CD4-positive, alpha-beta T cell treated with Interleukin-21 for 1 hour (primary cell): ENCODE measurements at regions not wholly inside any gene's neighbourhood (a gene's known extent, or its start where the extent isn't known, plus 50 kb on each side); places are given as distances from the start of the nearest gene placed in this dataset.
"Not testable (repeated sequence)": the region's sequence is repeated elsewhere in the genome, so short reads cannot be mapped to it uniquely, and the experiment has no call there.

Experiments used
- DNase-seq: peaks from one replicate; pipeline ENCODE4 v3.0.0-alpha.2; 2020

DNA sequence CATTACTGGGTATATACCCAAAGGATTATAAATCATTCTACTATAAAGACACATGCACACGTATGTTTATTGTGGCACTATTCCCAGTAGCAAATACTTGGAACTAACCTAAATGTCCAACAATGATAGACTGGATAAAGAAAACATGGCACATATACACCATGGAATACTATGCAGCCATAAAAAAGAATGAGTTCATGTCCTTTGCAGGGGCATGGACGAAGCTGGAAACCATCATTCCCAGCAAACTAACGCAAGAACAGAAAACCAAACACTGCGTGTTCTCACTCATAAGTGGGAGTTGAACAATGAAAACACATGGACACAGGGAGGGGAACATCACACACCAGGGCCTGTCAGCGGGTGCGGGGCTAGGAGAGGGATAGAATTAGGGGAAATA, 114.5 kb upstream of the CHD1 start:
- DNase-seq = not testable (repeated sequence)

DNA sequence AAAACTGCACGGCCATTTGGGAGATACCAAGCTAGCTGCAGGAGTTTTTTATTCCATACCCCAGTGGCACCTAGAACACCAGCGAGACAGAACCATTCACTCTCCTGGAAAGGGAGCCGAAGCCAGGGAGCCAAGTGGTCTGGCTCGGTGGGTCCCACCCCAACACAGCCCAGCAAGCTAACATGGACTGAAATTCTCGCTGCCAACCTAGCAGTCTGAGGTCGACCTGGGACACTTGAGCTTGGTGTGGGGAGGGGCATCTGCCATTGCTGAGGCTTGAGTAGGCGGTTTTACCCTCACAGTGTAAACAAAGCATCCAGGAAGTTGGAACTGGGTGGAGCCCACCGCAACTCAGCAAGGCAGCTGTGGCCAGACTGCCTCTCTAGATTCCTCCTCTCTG, 108.9 kb upstream of the CHD1 start:
- peak; percentile 73 for DNase-seq

DNA sequence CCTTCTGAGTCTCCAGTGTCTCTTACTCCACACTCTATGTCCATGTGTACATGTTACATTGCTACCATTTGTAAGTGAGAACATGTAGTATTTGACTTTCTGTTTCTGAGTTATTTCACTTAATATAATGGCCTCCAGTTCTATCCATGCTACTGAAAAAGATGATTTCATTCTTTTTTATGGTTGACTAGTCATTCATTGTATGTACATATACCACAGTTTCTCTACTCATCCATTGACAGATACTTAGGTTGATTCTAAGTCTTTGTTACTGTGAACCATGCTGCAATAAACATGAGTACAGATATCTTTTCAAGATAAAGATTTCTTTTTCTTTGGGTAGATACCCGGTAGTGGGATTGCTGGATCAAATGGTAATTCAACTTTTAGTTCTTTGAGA, 107.1 kb upstream of the CHD1 start:
- no peak for DNase-seq

DNA sequence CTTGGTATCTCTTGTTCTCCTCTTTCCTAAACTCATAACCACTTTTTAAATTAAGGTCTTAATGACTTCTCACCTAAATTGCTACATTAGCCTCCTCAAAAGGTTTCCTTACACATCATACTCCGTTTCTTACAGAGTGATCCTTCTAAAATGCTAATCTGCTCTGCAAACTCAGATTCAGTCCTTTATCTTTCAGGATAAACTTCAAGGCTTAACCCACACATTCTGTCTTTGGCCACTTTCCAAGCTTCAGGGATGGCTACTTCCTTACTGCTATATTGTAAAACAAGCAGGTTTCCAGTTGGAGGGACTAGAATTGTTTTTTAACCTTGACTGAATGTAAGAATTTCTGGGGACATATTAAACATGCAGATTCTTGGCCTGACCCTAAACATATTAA, 105.5 kb upstream of the CHD1 start:
- no peak for DNase-seq

DNA sequence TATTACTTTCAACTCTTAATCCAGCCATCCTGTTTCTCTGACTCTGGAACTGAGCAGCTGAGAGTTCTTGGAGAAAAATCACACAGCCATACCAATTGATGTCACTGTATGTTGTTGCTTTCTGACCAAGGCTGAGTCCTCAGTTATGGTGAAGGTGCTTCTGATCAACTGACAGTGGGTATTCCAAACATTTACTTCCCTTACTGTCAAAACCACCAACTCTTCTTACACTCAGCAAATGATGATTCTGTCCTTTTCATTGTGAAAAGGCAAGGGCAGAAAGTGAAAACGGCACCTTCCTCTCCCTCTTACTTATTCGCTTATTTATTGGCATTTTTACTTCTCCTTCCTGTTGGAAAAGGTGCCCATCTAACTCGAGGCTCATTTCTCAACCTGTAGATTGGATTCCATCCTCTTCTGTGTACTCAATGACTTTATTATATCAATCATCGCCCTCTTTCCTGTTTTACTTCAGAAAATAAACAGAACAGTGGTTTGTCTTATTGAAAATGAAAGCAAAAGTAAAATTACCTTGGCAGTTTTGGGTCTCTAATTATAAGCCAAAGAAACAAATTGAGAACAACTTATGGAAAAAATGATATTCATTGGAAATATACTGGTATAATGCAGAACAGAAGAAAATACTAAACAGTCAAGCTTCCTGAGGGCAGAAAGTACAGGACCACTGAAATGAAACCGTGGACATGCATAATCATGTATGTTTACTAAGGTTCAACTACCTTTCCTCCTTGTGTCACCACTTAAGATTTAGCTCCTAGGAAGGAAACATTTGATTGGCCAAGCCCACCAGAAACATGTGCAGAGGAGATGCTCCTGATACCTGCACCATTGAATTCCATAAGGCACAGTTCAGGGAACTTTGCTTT, 104.5 kb upstream of the CHD1 start:
- peak; percentile 40 for DNase-seq

DNA sequence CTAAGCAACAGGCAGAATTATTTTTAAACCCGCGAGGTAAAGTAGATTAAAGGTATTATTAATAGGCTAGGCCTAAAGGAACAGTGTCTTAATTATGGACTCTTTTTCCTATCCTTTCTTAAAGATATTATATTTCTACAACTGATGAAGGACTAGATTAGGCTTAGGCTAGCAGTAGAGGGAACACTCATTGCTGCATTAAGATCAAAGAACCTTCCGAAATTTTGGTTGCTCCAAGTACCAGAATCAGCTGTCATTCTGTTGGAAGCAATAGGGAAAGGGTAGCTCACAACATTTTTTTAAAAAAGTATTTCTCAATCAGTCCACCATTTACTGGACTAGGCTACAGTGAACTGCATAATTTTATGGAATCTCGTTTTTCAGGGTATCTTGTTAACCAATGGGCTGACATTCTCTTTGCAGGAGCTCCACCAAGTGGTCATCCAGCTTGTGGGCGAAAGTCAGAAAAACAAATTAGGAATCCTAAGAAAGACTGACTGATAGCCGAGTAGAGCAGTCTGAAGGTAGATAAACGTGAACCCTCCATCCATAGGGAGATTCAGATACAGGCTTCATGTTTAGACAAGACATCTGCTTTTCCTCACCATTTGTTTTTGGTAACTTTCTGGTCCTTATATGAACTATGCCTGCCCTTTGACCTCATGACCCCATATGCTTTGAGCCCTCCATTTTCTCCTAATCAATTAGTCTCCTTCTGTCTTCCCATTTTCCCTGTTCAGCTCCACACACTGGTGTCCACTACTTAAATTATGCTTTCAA, 103.6 kb upstream of the CHD1 start:
- peak; percentile 51 for DNase-seq

DNA sequence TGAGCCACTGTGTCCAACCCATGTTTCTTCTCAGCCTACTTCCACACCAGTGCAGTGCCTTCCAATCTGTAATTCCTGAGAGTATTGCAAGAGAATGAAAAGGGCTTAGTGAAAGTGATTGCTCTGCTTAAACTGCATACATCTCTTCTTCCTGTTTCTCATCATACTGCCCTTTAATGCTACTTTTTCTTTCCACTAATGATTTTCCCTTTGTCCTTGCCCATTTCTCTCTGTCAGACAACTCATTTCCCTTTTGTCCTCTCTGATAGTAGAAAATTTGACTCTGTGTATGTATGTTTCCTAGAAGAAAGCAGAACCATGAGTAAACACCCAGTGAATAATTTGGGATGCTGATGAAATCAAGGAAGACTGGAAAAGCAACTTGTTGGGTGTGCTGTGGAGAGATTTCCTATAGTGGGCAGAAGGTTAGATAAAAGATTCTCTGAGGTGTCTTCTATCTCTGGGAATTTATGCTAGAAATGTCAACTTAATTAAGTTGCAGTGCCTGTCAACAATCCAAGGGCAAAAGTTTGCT, 102.2 kb upstream of the CHD1 start:
- DNase-seq = no peak

DNA sequence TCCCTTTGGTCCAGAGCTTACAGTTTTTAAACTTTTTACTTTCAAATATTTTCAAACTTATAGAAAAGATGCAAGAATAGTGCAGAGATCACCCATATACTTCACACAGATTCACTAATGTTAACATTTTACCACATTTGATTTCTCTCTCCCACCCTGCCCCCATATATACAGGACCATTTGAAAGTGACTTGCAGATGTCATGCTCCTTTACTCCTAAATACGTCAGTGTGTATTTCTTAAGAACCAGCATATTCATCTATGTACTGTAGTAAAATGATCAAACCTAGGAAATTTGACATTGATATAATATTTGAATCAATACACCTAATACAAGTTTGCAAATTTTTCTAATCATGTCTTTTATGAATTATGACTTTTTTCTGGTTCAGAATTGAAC, 100.4 kb upstream of the CHD1 start:
- DNase-seq = no peak

DNA sequence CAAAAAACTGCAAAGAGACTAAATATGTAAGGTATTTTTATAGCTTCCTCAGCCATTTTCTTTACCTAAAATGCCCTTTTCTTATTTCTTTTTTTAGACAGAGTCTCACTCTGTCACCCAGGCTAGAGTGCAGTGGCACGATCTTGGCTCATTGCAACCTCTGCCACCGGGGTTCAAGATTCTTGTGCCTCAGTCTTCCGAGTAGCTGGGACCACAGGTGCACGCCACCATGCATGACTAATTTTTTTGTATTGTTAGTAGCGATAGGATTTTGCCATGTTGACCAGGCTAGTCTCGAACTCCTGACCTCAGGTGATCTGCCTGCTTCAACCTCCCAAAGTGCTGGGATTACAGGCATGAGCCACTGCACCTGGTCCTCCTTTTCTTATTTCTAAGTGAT, 99.4 kb upstream of the CHD1 start:
- DNase-seq = not testable (repeated sequence)

DNA sequence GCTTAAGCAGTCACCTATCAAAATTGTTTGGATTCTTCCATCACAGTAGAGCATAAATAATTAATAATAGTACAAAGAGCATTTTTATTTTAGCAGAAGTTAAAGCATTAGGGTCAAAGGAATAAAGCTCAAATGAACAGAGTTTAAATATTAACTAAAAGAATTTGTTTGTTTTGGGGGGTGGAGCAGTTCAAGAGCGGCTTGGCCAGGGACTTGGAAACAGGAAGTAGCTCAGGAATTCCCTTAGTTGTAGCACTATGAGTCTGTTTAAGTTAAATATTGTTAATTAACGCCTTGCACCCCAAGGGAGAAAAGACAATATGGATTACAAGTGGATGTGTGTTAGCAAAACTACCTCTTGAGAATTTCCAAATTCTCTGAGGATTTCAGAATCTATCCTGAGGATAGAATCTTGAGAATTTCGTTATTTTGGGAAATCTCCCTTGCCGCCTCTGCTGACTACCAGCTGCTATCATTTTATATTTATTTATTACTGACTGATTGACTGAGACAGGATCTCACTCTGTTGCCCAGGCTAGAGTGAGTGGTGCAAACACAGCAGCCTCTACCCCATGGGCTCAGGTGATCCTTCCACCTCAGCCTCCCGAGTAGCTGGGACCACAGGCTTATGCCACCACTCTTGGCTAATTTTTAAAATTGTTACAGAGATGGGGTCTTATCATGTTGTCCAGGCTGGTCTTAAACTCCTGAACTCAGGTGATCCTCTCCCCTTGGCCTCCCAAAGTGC, 96.7 kb upstream of the CHD1 start:
- DNase-seq = no peak

DNA sequence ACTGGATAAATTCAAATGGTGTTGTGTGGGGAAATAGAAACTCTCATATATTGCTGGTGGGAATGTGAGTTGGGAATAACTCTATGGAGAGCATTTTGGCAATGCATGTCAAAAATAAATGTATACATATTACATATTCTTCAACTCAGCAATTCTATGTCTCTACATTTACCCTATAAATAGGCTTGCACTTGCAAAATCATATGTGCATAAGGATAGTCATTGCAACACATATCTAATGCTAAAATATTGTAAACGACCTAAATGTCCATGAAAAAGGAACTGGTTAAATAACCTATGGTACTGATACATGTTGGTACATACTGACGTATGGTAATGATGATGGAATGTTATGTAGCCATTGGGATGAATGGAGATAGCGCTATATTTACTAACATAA, 94.5 kb upstream of the CHD1 start:
- DNase-seq = no peak

DNA sequence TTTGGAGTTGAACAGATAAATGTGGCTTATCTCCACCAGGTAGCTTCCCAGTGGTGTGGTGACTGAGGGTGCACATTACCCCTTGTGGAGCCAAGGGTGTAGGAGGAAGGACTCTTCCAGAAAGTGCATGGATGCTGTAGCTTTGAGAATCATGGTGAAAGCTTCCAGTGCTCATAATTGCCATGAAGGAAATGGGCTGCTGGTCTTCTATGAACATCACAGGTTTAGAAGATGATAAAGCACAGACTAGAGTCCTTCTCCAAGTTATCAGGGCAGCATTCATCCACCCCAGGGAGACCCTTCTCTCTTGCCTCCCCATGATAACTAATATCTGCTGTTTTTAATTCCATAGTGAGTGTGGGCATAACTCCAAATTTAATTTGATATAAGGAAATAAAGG, 93.4 kb upstream of the CHD1 start:
- no peak for DNase-seq

DNA sequence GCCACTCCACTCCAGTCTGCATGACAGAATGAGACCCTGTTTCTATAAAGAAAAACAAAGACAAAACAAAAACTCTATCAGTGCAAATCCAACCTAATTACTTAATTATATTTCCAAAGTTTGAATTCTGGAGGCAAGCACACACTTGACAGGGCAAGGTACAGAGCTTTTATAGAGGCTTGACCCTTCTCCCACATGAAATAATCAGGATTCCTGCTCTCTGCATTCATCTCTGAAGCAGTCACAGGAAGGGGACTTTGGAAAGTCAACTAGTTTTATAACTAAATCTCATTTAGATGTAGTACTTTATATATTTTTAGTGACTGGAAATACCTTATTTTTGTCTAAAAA, 91.9 kb upstream of the CHD1 start:
- DNase-seq = no peak

DNA sequence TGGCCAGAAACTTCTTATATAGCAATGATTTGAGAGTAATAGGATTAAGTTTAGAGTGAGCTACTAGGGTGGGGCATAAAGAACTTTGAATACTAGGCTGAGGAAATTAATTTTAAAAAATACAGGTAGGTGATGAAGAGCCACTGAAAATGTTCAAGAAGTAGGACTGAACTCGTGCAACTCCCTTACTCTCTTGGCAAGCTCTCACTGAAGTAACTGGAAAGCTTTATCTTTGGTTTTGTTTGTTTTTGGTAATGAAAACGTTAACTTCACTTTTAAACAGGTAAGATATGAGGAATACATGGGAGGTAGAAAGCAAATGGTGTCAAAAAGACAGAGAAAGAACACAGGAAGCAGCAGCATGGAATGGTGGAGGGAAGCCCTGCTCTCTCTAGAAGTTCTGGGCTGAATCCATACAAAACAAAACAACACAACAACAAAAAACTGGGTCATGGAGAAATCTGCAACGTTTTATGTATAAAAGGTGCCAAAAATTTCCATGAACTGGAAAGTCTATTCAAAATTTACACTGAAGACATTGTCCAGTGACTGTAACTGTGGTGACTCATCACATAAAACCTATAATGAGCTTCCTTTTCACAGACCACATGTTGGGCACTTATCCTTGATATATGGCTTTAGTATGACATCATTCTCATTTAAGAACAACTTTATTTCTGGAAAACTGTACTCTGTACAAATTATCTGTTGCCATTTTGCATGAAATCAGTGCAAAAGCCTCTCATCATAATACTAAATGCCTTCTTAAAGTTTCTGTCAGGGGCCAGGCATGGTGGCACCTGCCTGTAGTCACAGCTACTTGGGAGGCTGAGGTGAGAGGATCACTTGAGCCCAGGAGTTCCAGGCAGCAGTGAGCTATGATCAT, 91.2 kb upstream of the CHD1 start:
- DNase-seq = no peak

DNA sequence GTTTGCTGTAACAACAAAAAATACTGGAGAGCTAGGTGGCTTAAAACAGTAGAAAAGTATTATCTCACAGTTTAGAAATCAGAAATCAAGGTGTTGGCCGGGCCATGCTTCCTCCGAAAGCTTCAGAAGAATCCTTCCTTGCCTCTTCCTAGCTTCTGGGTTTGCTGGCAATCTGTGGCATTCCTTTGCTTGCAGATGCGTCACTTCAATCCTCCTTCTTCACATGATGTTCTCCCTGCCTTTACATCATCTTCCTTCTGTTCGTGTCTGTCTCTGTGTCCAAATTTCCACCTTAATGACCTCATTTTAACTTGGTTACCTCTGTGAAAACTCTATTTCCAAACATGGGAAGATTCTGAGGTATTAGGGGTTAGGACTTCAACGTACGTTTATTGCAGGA, 90.4 kb upstream of the CHD1 start:
- DNase-seq = no peak

DNA sequence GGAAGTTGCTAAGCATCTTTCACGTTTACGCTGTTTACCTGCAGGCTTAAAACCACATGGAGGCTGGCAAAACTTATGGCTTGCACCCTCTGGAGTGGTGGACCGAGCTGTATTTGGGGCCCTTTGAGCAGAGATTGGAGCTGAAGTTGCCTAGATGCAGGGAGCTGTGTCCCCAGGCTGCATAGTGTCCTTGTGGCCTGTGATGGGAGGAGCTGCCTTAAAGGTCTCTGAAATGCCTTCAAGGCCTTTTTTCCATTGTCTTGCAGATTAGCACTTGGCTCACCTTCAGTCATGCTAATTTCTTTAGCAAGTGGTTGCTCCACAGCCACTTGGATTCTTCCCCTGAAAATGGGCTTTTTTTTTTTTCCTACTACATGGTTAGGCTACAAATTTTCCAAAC, 81.5 kb upstream of the CHD1 start:
- DNase-seq = no peak

DNA sequence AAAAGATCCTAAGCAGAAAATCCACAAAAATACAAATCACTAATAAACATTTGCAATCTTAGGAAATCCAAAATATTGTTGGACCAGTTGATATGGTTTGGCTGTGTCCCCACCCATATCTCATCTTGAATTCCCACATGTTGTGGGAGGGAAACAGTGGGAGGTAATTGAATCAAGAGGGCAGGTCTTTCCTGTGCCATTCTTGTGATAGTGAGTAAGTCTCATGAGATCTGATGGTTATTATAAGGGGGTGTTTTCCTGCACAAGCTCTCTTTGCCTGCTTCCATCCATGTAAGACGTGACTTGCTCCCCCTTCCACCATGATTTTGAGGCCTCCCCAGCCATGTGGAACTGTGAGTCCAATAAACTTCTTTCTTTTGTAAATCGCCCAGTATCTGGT, 79.2 kb upstream of the CHD1 start:
- DNase-seq = not testable (repeated sequence)

DNA sequence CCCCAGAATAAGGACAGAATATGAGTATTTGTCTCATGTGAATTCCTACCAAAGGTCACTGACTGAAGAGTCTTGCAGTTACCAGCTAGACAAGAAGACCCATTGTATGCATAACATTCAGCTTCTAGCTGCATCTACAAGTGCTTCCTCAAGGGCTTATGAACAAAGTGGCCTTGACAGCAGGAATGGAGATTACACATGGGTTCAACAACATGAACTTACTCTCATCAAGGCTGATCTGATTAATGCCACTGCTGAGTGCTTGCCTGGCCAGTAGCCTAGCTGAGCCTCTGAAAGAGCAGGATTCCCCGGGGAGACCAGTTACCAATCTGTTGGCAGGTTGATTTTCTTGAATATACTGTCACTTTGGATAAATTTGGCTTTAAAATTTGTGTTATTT, 76.7 kb upstream of the CHD1 start:
- DNase-seq = no peak

DNA sequence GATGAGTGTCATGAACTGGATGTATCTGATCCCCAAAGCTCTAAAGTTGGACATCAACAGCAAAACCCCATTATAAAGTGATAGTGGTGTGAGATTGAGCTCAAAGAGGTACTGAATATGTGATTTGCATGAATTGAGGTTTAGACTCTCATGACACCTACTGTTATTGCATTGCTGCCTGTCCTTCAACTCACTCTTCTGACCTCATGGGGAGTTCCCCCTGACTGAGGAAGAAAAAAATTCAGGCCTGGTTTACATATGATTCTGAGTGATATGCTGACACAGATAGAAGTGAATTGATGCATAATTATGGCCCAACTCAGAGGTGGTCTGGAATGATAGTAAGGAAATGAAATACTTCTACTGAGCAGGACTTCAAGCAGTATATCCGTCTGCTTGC, 76.2 kb upstream of the CHD1 start:
- DNase-seq = peak; percentile 42

DNA sequence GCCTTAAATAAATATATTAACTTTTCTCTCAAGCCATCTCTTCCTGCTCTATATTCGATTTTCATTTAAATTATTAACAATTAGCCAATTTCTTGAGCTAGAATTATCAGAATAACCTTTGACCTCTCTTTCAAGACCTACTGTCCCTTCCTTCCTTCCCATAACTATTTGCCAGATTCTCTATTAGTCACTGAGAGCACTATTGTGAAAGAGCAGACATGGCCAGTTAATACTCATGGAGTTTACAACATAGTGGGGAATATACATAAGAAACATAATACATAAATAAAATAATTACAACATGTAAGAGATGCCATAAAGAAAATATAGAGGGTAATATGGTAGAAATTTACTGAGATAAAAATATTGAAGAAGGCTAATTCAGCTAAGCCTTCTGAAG, 72.1 kb upstream of the CHD1 start:
- no peak for DNase-seq

DNA sequence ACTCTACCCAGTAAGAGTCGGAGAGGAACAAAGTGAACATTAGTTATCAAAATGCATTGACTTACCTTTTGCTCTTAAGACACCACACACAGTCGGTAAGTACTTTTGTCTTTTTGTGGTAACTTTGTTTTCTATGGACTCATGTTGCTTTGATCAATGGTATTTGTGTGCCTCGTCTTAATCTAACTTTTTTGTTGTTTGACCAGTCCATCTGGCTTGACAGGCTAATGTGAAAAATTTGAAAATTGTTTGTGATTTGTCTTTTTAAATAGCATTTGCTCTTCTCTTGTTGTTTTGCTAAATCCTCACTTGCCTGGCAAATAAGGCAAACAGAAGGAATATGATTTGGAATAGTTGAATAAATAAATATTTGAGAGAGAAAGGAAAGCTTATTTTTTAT, 71.4 kb upstream of the CHD1 start:
- no peak for DNase-seq

DNA sequence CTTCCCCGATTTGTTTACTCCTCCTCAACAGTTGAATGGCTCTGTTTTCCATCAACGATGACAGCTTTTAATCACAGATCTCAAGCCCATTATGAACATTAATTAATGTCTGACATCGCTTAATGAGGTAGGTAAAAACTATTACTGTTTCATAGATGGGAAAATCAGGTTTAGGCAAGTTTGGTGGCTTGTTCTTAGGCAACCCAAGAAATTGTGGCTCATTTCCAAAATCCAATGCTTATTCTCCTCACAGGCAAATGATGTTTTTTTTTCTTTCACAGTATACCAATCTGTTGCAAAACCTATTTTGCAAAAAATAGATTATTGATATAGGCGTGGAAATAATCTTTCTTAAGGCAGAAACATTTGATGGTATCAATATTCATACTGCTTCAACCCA, 70.8 kb upstream of the CHD1 start:
- no peak for DNase-seq
